Astrocyte of the spinal cord (primary cell): ENCODE measurements at regions not wholly inside any gene's neighbourhood (a gene's known extent, or its start where the extent isn't known, plus 50 kb on each side); places are given as distances from the start of the nearest gene placed in this dataset.

Source experiments
- DNase-seq: peaks from one replicate; pipeline ENCODE4 v3.0.0; 2011; ENCODE audit warnings: low read depth, low spot score
- H3K4me3 ChIP-seq: 2 replicates; pipeline ENCODE4 v1.5.1; 2011; ENCODE audit warnings: low read depth, mild to moderate bottlenecking, low read length, moderate library complexity
- in situ Hi-C: cut with HindIII; loops from 2 replicates; pipeline ENCODE4 v1.10.0; 2017; ENCODE audit warnings: low sequenced_read_pairs
- TF ChIP-seq, protein P1 (sequence below): IDR thresholded peaks from 2 replicates; pipeline ENCODE4 v1.5.1; 2012; ENCODE audit warnings: low read depth, mild to moderate bottlenecking, low read length, inconsistent platforms

DNA sequence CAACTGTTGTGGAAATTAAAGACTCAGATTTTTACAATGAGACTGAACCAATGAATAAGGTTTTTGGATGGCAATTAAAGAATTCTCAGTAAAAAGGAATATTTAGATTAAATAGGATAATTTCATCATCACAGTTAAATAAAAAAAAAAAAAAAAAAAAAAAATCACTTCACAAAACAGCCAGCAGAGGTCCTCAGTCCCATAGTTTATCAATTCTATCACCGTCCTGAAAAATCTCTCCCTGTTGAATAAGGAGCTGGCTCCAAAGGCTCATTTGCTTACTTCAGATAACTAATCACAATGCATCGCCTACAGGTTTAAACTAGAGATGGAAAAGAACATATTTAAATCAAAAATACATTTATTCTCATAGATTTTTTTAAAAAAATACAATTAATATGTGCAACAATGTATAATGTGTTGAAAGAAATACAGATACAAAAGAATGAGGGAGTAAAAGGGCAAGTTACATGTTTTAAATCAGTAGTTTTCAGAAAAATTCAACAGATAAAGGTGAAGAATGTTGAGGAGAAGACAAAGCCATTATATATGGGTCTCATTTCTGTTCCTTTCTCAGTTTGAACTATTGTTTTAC, 175.8 kb upstream of the CHD1 start:
- in situ Hi-C loops = no loop called here
- no peak overlapping the region for H3K4me3 ChIP-seq
- TF ChIP-seq, protein P1, sequence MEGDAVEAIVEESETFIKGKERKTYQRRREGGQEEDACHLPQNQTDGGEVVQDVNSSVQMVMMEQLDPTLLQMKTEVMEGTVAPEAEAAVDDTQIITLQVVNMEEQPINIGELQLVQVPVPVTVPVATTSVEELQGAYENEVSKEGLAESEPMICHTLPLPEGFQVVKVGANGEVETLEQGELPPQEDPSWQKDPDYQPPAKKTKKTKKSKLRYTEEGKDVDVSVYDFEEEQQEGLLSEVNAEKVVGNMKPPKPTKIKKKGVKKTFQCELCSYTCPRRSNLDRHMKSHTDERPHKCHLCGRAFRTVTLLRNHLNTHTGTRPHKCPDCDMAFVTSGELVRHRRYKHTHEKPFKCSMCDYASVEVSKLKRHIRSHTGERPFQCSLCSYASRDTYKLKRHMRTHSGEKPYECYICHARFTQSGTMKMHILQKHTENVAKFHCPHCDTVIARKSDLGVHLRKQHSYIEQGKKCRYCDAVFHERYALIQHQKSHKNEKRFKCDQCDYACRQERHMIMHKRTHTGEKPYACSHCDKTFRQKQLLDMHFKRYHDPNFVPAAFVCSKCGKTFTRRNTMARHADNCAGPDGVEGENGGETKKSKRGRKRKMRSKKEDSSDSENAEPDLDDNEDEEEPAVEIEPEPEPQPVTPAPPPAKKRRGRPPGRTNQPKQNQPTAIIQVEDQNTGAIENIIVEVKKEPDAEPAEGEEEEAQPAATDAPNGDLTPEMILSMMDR = peak; percentile 49
- DNase-seq = peak; percentile 53

GRCh38 chr5:99102073-99102697, 173.4 kb upstream of the CHD1 start:
- in situ Hi-C loops = no loop called here
- TF ChIP-seq, protein P1 = no peak
- H3K4me3 ChIP-seq = no peak overlapping the region
- no peak for DNase-seq

DNA sequence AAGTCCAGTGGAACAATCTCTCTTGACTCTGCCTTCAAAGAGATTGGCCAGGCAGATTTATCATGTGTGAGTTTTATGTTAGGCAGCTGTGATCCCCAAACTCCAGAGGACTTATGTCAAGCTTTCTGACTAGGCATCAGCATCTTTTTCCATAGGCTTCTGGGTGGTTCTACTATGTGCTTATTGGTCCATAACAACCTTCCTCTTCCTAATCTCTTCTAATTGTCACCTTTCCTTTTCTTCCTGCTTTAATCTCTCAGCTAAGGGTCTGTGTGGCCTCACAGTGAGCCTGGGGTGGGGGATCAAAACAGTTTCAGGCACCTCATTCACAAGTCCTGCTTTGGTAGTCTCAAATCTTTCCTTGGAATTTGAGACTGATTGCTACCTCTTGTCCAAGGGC, 170.9 kb upstream of the CHD1 start:
- in situ Hi-C loops = no loop called here

DNA sequence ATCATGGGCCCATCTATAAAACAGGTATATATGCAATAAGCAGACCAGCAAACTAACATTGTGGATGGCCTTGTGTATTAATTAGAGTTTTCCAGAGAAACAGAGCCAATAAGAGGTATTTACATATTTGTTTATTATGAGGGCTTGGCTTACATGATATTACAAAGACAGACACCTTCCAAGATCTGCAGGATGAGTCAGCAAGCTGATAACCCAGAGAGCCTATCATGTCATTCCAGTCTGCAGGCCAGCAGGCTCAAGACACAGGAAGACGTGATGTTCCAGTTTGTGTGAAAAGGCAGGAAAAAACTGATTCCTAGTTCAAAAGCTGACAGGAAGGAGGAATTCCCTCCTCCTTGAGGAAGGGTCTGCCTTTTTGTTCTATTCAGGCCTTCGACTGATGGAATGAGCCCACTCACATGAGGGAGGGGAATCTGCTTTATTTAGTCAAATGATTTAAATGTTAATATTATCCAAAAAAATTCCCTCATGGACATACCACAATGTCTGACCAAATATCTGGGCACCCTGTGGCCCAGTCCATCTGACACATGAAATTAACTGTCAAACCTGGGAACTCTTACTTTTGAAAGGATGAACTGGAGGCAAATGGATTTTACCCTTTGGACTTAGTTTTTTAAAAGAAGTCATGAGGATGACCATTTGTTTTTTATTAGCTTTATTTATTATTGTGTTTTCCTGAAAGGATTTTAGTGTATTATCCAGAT, 161.2 kb upstream of the CHD1 start:
- no peak overlapping the region for H3K4me3 ChIP-seq
- in situ Hi-C loops = no loop called here
- DNase-seq = no peak
- TF ChIP-seq, protein P1 = no peak

More for the DNA sequence above, 170.9 kb upstream of the CHD1 start:
- H3K4me3 ChIP-seq = no peak overlapping the region
- DNase-seq = no peak
- TF ChIP-seq, protein P1 = no peak

DNA sequence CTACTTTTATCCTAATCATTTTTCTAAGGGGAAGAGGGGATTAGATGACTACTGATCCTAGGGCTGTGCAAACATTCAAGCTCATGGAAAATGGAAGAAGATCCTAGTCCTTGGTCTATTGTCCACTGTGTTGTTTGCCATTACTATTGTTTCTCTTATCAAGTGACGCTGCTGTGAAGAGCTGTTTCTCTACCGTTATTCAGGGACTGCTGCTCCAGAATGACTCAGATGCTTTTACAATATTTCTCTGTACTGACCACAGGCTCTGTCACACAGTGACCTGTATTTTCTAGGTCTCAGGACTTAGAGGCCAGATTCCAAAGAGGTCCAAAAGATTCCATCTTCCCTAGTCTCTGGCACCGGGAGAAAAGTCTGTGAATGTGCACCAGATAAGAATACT, 159.5 kb upstream of the CHD1 start:
- in situ Hi-C loops = no loop called here
- TF ChIP-seq, protein P1 = no peak
- no peak overlapping the region for H3K4me3 ChIP-seq
- peak; percentile 14 for DNase-seq

DNA sequence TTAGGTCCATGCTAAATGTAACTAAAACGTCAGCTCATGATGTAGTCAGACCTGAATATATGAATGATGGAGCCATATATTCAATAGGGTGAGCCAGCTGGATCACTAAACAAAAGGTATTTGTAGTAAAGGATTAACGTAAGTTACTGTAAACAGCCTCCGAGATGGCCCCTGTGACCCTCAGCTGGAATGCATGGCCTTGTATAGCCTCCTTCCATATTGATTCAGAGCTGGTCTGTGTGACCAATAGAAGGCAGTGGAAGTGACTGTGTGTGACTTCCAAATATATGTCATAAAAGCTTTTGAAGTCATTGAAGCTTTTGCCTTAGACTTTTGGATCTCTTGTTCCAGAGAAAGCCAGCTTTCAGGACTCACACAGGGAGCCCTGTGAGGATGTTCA, 154.4 kb upstream of the CHD1 start:
- in situ Hi-C loops = no loop called here
- no peak overlapping the region for H3K4me3 ChIP-seq
- no peak for DNase-seq
- TF ChIP-seq, protein P1 = no peak
